HL-60 (cell line): ENCODE measurements at regions not wholly inside any gene's neighbourhood (a gene's known extent, or its start where the extent isn't known, plus 50 kb on each side); places are given as distances from the start of the nearest gene placed in this dataset.

Source experiments
- CTCF ChIP-seq: IDR thresholded peaks from one replicate; pipeline ENCODE4 v1.5.1; 2011; ENCODE audit warnings: low read length, control low read depth, inconsistent platforms; ENCODE audit not compliant: insufficient read depth
- POLR2AphosphoS5 ChIP-seq: IDR thresholded peaks from 2 replicates; pipeline ENCODE4 v1.6.1; 2012; ENCODE audit warnings: low read depth
- SPI1 ChIP-seq: IDR thresholded peaks from 2 replicates; pipeline ENCODE4 v1.6.1; 2012; ENCODE audit warnings: low read depth, mild to moderate bottlenecking, borderline replicate concordance
- TF ChIP-seq, protein P1 (sequence below): IDR thresholded peaks from 2 replicates; pipeline ENCODE4 v1.6.1; 2012; ENCODE audit warnings: low read depth; ENCODE audit not compliant: insufficient replicate concordance

GRCh38 chr9:89955626-89956025 lies 350.8 kb downstream of the GADD45G start:
- TF ChIP-seq CTCF (no peak), SPI1 (no peak), POLR2AphosphoS5 (no peak)
- TF ChIP-seq, protein P1, sequence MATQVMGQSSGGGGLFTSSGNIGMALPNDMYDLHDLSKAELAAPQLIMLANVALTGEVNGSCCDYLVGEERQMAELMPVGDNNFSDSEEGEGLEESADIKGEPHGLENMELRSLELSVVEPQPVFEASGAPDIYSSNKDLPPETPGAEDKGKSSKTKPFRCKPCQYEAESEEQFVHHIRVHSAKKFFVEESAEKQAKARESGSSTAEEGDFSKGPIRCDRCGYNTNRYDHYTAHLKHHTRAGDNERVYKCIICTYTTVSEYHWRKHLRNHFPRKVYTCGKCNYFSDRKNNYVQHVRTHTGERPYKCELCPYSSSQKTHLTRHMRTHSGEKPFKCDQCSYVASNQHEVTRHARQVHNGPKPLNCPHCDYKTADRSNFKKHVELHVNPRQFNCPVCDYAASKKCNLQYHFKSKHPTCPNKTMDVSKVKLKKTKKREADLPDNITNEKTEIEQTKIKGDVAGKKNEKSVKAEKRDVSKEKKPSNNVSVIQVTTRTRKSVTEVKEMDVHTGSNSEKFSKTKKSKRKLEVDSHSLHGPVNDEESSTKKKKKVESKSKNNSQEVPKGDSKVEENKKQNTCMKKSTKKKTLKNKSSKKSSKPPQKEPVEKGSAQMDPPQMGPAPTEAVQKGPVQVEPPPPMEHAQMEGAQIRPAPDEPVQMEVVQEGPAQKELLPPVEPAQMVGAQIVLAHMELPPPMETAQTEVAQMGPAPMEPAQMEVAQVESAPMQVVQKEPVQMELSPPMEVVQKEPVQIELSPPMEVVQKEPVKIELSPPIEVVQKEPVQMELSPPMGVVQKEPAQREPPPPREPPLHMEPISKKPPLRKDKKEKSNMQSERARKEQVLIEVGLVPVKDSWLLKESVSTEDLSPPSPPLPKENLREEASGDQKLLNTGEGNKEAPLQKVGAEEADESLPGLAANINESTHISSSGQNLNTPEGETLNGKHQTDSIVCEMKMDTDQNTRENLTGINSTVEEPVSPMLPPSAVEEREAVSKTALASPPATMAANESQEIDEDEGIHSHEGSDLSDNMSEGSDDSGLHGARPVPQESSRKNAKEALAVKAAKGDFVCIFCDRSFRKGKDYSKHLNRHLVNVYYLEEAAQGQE, result no peak
